ENCODE measurements at regions not wholly inside any gene's neighbourhood (a gene's known extent, or its start where the extent isn't known, plus 50 kb on each side); places are given as distances from the start of the nearest gene placed in this dataset.

GRCh38 chr13:43985422-43986072, 105.8 kb downstream of the LACC1 start:
- TF ChIP-seq CTCF (IDR thresholded peaks at IDR 0.05), result no peak
- no peak for TF ChIP-seq POLR2A (IDR thresholded peaks at IDR 0.05)

All from sigmoid colon (tissue), 3 donors.